ES-I3 (cell line): ENCODE measurements at regions not wholly inside any gene's neighbourhood (a gene's known extent, or its start where the extent isn't known, plus 50 kb on each side); places are given as distances from the start of the nearest gene placed in this dataset.

ENCODE experiments used
- H3K36me3 ChIP-seq: 2 replicates; pipeline ENCODE4 v1.6.1; 2013; ENCODE audit warnings: mild to moderate bottlenecking, low read length, control low read depth, moderate library complexity; ENCODE audit not compliant: insufficient read depth
- H3K4me1 ChIP-seq: 2 replicates; pipeline ENCODE4 v1.6.1; 2013; ENCODE audit warnings: mild to moderate bottlenecking, control low read depth, low read length; ENCODE audit not compliant: insufficient read depth
- H3K9ac ChIP-seq: 2 replicates; pipeline ENCODE4 v1.6.1; 2013; ENCODE audit warnings: low read depth, mild to moderate bottlenecking, low read length, moderate library complexity
- H3K9me3 ChIP-seq: 2 replicates; pipeline ENCODE4 v1.6.1; 2013; ENCODE audit warnings: mild to moderate bottlenecking, low read length, moderate library complexity; ENCODE audit not compliant: control insufficient read depth, insufficient read depth

DNA sequence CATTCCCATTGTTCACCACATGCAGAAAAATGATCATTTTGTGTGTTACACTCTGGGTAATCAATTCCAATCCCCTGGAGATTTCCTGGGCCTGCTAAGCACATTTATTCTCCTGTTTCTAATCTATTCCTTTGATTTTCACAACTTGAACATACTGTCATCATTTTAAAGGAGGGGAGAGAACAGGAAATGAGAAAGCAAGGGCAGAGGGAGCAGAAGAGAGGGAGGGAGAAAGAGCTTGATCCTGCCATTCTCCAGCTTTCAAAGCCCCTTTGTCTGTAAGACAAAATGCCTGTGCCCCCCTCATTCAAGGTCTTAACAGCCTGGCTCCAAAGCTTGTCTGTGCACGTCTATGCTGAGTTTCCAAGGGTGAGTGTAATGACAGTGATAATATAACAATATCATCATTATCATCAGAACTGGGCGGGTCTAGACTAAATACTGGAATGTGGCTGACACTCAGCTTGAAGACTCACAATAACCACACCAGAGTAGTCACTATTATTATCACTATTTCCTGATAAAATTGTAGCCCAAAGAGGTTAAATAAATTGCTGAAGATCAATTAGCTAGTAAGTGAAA is 164.4 kb upstream of the KLHL29 start:
- Histone ChIP-seq H3K9me3 (no peaks in the 10 kb centered on the region), H3K36me3 (no peaks in the 10 kb centered on the region), H3K4me1 (no peaks in the 10 kb centered on the region), H3K9ac (no peak overlapping the region)

GRCh38 chr2:23221236-23221635 is 163.7 kb upstream of the KLHL29 start:
- H3K9me3 ChIP-seq, result no peaks in the 10 kb centered on the region
- H3K9ac ChIP-seq, result no peak overlapping the region
- no peaks in the 10 kb centered on the region for H3K36me3 ChIP-seq
- H3K4me1 ChIP-seq, result no peaks in the 10 kb centered on the region

GRCh38 chr2:23221901-23222300 is 163.1 kb upstream of the KLHL29 start:
- no peaks in the 10 kb centered on the region for H3K9me3 ChIP-seq

DNA sequence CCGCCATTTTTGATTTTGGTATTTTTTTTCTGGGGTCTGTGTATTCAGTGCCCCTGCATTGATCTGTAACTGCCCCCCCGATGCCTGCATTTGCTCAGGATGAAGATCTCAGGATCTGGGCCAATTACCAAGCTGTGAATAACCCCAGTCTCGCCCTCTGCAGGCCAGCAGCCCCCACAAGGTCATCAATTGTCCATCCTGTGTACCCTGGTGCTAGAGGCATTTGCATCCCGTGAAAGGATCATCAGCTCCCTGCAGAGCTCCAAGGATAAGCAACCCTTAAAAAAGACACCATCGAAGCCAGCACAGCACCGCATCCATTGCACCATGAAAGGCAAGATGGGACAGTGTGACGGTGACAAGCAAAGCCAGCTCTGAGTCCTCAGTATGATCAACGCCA is 154.1 kb upstream of the KLHL29 start:
- H3K9ac ChIP-seq, result peak overlapping the region; percentile 27; the same call in 1 of the 2 replicates
- H3K36me3 ChIP-seq, result no peaks in the 10 kb centered on the region
- H3K9me3 ChIP-seq, result no peaks in the 10 kb centered on the region
- no peaks in the 10 kb centered on the region for H3K4me1 ChIP-seq

More at GRCh38 chr2:23221901-23222300, 163.1 kb upstream of the KLHL29 start:
- Histone ChIP-seq H3K36me3 (no peaks in the 10 kb centered on the region), H3K9ac (no peak overlapping the region), H3K4me1 (no peaks in the 10 kb centered on the region)

GRCh38 chr2:23231865-23232264 is 153.1 kb upstream of the KLHL29 start:
- Histone ChIP-seq H3K9ac (no peak overlapping the region), H3K4me1 (no peaks in the 10 kb centered on the region), H3K9me3 (no peaks in the 10 kb centered on the region), H3K36me3 (no peaks in the 10 kb centered on the region)

GRCh38 chr2:23235292-23235691 is 149.7 kb upstream of the KLHL29 start:
- Histone ChIP-seq H3K4me1 (no peaks in the 10 kb centered on the region), H3K9ac (no peak overlapping the region), H3K9me3 (no peaks in the 10 kb centered on the region), H3K36me3 (no peaks in the 10 kb centered on the region)

DNA sequence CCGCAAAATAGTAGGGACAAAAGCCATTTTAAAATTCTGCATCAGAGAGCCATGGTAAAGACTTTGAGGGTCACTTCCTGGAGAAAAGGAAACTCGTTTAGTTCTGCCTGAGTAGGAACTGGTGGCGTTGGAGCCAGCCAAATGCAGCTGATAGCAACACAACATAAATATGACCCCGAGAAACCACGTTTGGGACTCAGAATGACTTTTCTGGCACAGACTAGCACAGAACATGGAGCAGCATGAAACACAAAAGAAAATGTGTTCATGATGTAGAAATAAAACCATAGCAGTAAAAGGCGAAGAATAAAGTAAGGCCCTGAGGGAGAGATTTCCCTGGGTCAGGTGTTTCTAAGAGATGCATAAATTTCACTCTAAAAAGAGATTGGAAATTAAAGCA is 149.2 kb upstream of the KLHL29 start:
- H3K9ac ChIP-seq, result no peak overlapping the region
- H3K4me1 ChIP-seq, result no peaks in the 10 kb centered on the region
- H3K9me3 ChIP-seq, result no peaks in the 10 kb centered on the region
- H3K36me3 ChIP-seq, result no peaks in the 10 kb centered on the region

GRCh38 chr2:23237147-23237546 is 147.8 kb upstream of the KLHL29 start:
- Histone ChIP-seq H3K4me1 (peaks cover 7% of the 10 kb centered on the region; the same call in 1 of the 2 replicates), H3K9me3 (no peaks in the 10 kb centered on the region), H3K9ac (no peak overlapping the region)

DNA sequence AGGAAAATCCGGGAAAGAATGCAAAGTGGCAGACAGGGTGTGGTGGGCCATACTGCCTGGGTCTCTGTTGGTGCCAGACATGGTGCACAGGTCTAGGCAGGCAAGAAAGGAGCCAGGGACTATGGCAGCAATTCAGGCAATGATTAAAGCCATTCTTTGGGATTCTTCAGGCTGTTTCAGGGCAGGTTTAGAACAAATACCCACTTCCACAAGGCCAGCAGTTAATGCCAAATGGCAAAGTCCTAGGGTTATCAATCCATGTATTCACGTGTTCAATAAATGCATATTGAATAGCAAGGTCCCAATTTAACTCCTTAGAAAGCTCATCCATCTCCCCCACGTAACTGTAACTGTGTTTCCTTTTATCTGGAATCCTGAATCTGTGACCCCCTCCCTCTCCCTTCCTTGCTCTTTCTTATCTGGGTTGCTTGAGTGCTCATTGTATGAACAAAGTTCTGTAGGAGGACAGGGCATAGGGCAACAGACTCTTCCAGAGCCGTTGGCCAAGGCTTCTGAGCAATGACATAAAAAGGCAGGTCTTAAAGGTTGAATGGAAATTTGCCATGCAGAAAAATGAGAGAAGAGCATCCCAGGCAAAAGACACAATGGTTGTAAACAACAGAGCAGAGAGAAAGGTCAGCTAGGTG is 146.8 kb upstream of the KLHL29 start:
- Histone ChIP-seq H3K9ac (no peak overlapping the region), H3K9me3 (no peaks in the 10 kb centered on the region), H3K36me3 (no peaks in the 10 kb centered on the region), H3K4me1 (peaks cover 7% of the 10 kb centered on the region; the same call in 1 of the 2 replicates)

More at GRCh38 chr2:23237147-23237546, 147.8 kb upstream of the KLHL29 start:
- H3K36me3 ChIP-seq, result no peaks in the 10 kb centered on the region

DNA sequence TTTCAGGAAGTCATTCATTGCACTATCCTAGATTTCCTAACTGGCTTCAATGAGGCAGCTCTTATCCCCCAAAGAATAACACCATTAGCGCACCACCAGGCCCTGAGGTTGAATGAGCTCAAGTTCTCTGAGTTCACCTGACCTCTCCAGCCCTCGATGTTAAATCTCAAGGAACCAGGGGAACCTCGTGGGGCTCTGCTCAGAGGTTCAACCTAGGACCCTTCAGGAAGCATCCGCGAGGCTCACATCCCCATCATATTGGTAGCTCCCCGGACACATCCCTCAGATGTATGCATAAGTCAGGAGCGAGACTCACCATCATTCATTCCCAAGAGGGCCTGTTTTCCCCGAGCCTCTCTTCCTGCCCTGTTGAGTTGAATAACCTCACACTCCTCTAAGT is 145.6 kb upstream of the KLHL29 start:
- H3K36me3 ChIP-seq, result no peaks in the 10 kb centered on the region
- no peaks in the 10 kb centered on the region for H3K9me3 ChIP-seq

DNA sequence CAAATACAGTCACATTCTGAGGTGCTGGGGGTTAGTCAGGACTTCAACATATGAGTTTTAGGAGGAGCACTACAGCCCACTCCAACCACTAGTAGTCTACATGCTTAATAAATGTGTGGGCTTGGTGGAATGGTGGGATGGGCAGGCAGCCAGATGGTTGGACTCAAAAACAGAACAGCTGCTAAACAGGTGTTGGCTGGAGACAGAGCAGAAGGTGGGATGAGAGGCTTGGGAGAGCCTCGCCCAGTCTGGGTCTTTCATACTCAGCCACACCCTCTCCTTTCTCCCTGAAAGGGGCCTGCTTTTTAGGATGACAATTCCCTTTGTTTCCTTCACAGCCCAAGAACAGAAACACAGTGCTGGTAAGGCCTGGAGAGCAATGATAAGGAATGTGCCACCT is 143.9 kb upstream of the KLHL29 start:
- Histone ChIP-seq H3K36me3 (no peaks in the 10 kb centered on the region), H3K9ac (no peak overlapping the region), H3K4me1 (peaks cover 7% of the 10 kb centered on the region; the same call in 1 of the 2 replicates), H3K9me3 (no peaks in the 10 kb centered on the region)

More for the DNA sequence above, 145.6 kb upstream of the KLHL29 start:
- H3K4me1 ChIP-seq, result peaks cover 7% of the 10 kb centered on the region; the same call in 1 of the 2 replicates
- no peak overlapping the region for H3K9ac ChIP-seq

DNA sequence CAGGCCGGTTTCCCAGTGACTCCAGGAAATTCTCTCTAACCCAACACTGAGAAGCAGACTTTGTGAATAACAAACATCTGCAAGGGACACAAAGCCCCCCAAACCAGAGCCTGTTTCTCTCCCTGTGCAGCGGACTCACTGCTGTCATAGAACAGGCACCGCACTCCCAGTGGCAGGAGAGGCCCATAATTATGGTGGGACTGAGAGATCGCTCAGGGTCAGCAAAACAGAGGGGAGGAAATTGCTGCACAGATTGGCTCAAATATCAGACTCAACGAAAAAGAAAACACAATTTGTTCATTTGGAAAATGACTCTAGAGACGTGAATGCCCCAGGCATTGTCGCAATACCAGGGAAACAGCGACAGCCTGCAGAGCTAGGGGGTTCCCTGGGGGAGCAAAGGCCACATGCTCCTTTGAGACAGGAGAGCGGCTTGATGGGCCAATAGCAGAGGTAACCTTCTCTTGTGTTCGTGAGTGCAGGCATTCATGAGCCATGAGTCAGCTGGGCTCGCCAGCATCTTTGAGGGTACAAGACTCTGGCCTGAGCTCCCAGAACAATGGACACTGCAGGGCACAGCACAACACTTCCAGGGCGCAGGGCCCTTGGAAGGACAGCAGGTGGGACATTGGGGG is 143.3 kb upstream of the KLHL29 start:
- H3K36me3 ChIP-seq, result no peaks in the 10 kb centered on the region
- H3K9me3 ChIP-seq, result no peaks in the 10 kb centered on the region
- peaks cover 7% of the 10 kb centered on the region; the same call in 1 of the 2 replicates for H3K4me1 ChIP-seq
- no peak overlapping the region for H3K9ac ChIP-seq

DNA sequence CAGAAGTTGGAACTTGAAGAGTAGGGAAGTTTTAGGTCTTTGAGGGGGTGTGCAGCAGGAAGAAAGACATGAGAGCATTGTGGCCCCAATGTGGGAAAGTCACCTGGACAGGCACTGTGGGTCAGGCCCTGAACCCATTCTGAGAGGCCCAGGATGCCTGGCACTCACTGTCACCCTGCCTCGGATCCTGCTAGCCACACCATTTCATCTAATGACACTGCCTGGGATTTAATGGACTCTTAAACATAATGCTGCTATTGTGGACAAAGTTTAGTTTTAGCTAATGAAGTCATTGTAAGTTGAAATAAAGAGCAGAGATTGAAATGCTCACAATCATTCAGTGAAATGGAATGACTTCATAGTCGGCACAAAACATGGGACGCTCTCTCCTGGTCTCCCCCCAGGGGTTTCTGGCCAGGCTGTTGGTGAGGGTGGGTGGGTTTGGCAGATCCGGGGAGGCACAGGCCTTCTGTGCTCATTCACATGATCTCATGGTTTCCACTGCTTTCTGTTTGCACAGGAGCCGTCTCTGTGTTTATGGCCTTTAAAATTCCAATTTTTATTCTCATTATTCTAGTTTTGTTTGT is 141.8 kb upstream of the KLHL29 start:
- H3K9ac ChIP-seq, result no peak overlapping the region
- no peaks in the 10 kb centered on the region for H3K9me3 ChIP-seq
- peaks cover 7% of the 10 kb centered on the region; the same call in 1 of the 2 replicates for H3K4me1 ChIP-seq
- H3K36me3 ChIP-seq, result no peaks in the 10 kb centered on the region

GRCh38 chr2:23244617-23245016 is 140.4 kb upstream of the KLHL29 start:
- Histone ChIP-seq H3K4me1 (peaks cover 7% of the 10 kb centered on the region; the same call in 1 of the 2 replicates), H3K9me3 (no peaks in the 10 kb centered on the region), H3K36me3 (no peaks in the 10 kb centered on the region), H3K9ac (no peak overlapping the region)
